GM18505 (cell line): ENCODE measurements at regions not wholly inside any gene's neighbourhood (a gene's known extent, or its start where the extent isn't known, plus 50 kb on each side); places are given as distances from the start of the nearest gene placed in this dataset.
A peak's percentile ranks its signal among the peaks of the same experiment; 100 is the strongest.
"Not testable (repeated sequence)": the region's sequence is repeated elsewhere in the genome, so short reads cannot be mapped to it uniquely, and the experiment has no call there.

Experiments used
- ATAC-seq: cut with Tn5 transposase; IDR thresholded peaks from one replicate; pipeline ENCODE4 v1.9.1; 2021; ENCODE audit not compliant: unreplicated experiment
- POLR2A ChIP-seq: IDR thresholded peaks from 4 replicates; pipeline ENCODE4 v1.6.1; 2011; ENCODE audit warnings: borderline replicate concordance; ENCODE audit not compliant: insufficient read depth, insufficient read length; ENCODE audit errors: extremely low read depth

GRCh38 chr1:118578276-118578675 lies 393.2 kb upstream of the SPAG17 start:
- TF ChIP-seq POLR2A, result no peak
- no peak for ATAC-seq

- ATAC-seq, result no peak
- no peak for TF ChIP-seq POLR2A
These were observed 390.0 kb upstream of the SPAG17 start for GRCh38 chr1:118575060-118575459.

GRCh38 chr1:118564961-118565703 lies 380.1 kb upstream of the SPAG17 start:
- no peak for ATAC-seq
- no peak for TF ChIP-seq POLR2A

- peak; percentile 65 for ATAC-seq
- TF ChIP-seq POLR2A, result no peak
These were observed 379.2 kb upstream of the SPAG17 start for GRCh38 chr1:118563981-118564951.

- no peak for ATAC-seq
- no peak for TF ChIP-seq POLR2A
These were observed 373.9 kb upstream of the SPAG17 start for GRCh38 chr1:118558933-118559332.

DNA sequence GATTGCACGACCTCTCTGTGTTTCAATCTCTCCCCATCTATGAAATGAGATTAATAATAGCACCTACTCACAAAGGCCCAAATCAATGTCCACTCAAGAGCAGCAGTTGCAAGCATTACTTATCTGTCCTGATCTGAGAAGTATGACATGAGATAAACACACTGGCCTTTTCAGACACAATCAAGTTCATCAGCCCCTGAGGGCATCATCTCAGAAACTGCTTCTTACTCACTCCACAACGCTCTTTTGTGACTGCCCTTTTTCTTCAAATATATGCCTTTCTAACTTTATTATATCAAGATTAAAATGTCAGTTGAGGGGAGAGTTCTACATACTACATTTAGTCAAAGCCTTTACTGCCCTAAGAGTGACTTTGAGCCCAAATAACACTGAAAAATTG lies 371.9 kb upstream of the SPAG17 start:
- TF ChIP-seq POLR2A, result no peak
- no peak for ATAC-seq

DNA sequence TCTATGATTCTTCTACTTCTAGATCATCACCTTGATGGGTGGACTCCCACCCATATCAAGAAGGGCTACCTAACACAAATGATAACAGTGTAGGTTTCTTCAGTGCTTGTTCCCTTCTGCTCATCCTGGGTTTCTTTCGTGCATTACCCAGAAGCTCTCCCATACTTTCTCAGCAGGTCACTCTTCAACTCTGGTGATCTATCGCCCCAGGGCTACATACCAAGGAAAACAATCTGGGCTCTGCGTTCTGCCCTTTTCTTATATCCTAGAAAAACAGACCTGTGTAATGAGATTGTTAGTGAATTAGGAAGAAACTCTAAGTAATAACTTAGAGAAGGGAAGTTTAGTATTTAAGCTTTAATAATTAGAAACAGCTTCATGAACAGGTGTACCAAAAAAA lies 370.6 kb upstream of the SPAG17 start:
- no peak for ATAC-seq
- no peak for TF ChIP-seq POLR2A

GRCh38 chr1:118535901-118536300 lies 350.9 kb upstream of the SPAG17 start:
- no peak for ATAC-seq
- no peak for TF ChIP-seq POLR2A

- not testable (repeated sequence) for ATAC-seq
These were observed 326.9 kb upstream of the SPAG17 start for GRCh38 chr1:118511922-118512321.

DNA sequence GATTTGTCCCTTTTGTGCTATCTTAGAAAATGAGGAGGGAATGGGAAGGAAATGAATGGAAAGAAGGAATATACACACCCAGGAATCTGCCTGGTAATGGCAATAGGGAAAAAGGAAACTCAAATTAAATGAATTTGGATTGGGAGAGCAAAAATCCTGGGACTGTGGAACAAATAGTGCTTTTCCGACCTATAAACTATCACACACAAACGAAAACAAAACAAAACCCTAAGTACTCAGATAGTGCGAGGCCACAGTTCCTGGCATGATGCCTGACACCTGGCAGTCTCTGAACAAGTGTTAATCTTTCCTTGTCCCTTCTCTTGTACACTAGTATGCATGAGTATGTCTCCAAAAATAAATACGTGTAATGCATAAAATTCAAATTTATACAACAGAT lies 319.8 kb upstream of the SPAG17 start:
- ATAC-seq, result no peak

DNA sequence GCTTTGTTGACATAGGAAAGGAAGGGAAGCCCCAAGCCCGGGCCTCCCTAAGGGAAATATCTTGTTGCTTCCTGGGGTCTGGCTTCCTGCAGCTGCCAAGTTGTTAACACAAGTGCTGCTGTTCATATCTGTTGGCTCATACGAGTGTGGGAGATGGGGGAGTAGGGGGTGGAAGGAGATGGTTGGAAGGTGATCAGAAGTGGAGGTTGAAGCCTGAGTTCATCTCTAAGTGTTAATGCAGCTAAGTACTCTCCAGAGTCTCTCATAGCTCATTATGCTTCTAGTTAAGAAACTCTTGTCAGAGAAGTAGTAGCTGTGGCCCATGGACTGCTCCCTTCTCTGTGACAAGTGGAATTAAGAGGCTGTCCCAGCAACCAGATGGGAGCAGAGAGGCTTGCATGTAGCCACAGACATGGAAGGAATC lies 319.2 kb upstream of the SPAG17 start:
- no peak for TF ChIP-seq POLR2A
- ATAC-seq, result no peak

More for the DNA sequence above, 319.8 kb upstream of the SPAG17 start:
- no peak for TF ChIP-seq POLR2A

- TF ChIP-seq POLR2A, result no peak
- no peak for ATAC-seq
These were observed 318.7 kb upstream of the SPAG17 start for GRCh38 chr1:118503752-118504151.

GRCh38 chr1:118494998-118495397 lies 310.0 kb upstream of the SPAG17 start:
- no peak for TF ChIP-seq POLR2A
- no peak for ATAC-seq

- TF ChIP-seq POLR2A, result no peak
- no peak for ATAC-seq
These were observed 303.8 kb upstream of the SPAG17 start for GRCh38 chr1:118488787-118489186.
